Nucleus accumbens (tissue), 56 donors: ENCODE measurements at regions not wholly inside any gene's neighbourhood (a gene's known extent, or its start where the extent isn't known, plus 50 kb on each side); places are given as distances from the start of the nearest gene placed in this dataset.
A peak's percentile ranks its signal among the peaks of the same experiment; 100 is the strongest.
"Not testable (repeated sequence)": the region's sequence is repeated elsewhere in the genome, so short reads cannot be mapped to it uniquely, and the experiment has no call there.

Experiments
- DNase-seq, 56 donors: peaks; one replicate each; lab custom pipeline; 2025; lab: John Stamatoyannopoulos, UW

GRCh38 chr10:109022417-109023049 is 900.8 kb downstream of the XPNPEP1 start:
- DNase-seq: no peak

GRCh38 chr10:109019001-109019424 is 904.3 kb downstream of the XPNPEP1 start:
- no peak for DNase-seq

GRCh38 chr10:109007514-109007913 is 915.8 kb downstream of the XPNPEP1 start:
- no peak for DNase-seq

GRCh38 chr10:108990441-108990840 is 932.9 kb downstream of the XPNPEP1 start:
- no peak for DNase-seq

- no peak for DNase-seq
These were observed 933.3 kb downstream of the XPNPEP1 start for GRCh38 chr10:108989976-108990375.

GRCh38 chr10:108982159-108982558 is 941.2 kb downstream of the XPNPEP1 start:
- no peak for DNase-seq

- no peak for DNase-seq
These were observed 942.4 kb downstream of the XPNPEP1 start for GRCh38 chr10:108980869-108981268.

- no peak for DNase-seq
These were observed 947.8 kb downstream of the XPNPEP1 start for GRCh38 chr10:108975459-108976058.

- no peak for DNase-seq
These were observed 953.3 kb downstream of the XPNPEP1 start for GRCh38 chr10:108970016-108970415.

- no peak for DNase-seq
These were observed 956.9 kb downstream of the XPNPEP1 start for GRCh38 chr10:108966411-108966810.

GRCh38 chr10:108966005-108966404 is 957.3 kb downstream of the XPNPEP1 start:
- no peak for DNase-seq

- no peak for DNase-seq
These were observed 961.1 kb downstream of the XPNPEP1 start for GRCh38 chr10:108962172-108962571.

GRCh38 chr10:108957681-108958080 is 965.6 kb downstream of the XPNPEP1 start:
- no peak for DNase-seq

GRCh38 chr10:108956149-108956548 is 967.2 kb downstream of the XPNPEP1 start:
- no peak for DNase-seq

- not testable (repeated sequence) for DNase-seq
These were observed 1003.3 kb downstream of the XPNPEP1 start for GRCh38 chr10:108920029-108920428.

- DNase-seq: peak in 3 of 56 donors; percentile 1 to 19 (median 4)
These were observed 1010.0 kb downstream of the XPNPEP1 start for GRCh38 chr10:108913300-108913699.

GRCh38 chr10:108911814-108912541 is 1011.3 kb downstream of the XPNPEP1 start:
- DNase-seq: peak in 44 of 56 donors; percentile 1 to 71 (median 23)

GRCh38 chr10:108908096-108908495 is 1015.2 kb downstream of the XPNPEP1 start:
- DNase-seq: no peak

GRCh38 chr10:108905821-108906220 is 1017.5 kb downstream of the XPNPEP1 start:
- no peak for DNase-seq

- no peak for DNase-seq
These were observed 1018.1 kb downstream of the XPNPEP1 start for GRCh38 chr10:108905171-108905570.

- no peak for DNase-seq
These were observed 1019.0 kb downstream of the XPNPEP1 start for GRCh38 chr10:108904163-108904838.
